ENCODE measurements at regions not wholly inside any gene's neighbourhood (a gene's known extent, or its start where the extent isn't known, plus 50 kb on each side); places are given as distances from the start of the nearest gene placed in this dataset.

DNA sequence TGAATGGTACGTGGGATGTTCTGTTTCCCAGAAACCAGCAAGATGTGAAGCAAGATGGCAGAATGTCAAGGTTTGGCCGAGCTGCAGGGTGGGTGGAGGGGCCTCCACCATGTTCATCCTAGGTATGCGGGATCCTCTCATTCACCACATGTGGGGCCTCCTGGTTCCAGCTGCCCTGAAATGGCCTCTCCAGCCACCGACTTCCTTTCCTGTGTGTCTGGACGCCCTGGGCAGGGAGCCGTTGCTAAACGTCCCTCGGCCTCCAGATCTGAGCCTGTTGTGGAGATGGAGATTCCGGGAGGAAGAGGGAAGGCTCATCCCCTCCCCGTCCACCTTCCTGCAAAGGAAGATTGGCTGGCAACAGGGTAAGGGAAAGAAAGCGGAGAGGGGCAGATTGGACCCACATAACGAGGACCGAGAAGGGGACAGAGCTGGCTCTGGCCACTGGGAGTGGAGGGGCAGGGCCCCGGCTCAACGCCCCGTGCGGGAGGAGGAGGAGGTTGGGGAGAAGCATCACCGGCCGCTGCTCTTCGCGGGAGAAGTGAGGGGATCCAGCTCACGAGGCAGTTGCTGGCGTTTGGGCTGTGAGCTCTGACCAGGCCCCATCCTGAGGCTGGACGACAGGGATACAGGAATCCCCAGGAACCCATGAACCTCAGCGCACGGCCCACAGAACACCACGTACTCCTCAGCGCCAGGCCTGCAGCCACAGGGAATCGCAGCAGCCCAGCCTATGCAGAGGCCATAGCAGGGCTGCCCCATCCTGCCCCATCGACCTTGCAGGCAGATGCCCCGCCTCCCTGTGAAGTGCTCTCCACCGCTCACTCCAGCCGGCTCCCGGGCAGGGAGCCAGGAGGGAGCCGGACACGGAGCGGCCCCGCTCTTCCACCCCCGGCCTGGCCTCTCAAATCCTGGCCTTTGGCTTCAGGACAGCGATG, 98.3 kb downstream of the FOXL3 start:
- TF ChIP-seq POLR2A (IDR thresholded peaks at IDR 0.05), result no peak
- TF ChIP-seq, protein P1, sequence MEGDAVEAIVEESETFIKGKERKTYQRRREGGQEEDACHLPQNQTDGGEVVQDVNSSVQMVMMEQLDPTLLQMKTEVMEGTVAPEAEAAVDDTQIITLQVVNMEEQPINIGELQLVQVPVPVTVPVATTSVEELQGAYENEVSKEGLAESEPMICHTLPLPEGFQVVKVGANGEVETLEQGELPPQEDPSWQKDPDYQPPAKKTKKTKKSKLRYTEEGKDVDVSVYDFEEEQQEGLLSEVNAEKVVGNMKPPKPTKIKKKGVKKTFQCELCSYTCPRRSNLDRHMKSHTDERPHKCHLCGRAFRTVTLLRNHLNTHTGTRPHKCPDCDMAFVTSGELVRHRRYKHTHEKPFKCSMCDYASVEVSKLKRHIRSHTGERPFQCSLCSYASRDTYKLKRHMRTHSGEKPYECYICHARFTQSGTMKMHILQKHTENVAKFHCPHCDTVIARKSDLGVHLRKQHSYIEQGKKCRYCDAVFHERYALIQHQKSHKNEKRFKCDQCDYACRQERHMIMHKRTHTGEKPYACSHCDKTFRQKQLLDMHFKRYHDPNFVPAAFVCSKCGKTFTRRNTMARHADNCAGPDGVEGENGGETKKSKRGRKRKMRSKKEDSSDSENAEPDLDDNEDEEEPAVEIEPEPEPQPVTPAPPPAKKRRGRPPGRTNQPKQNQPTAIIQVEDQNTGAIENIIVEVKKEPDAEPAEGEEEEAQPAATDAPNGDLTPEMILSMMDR (IDR thresholded peaks at IDR 0.05), result no peak
